ENCODE measurements at regions not wholly inside any gene's neighbourhood (a gene's known extent, or its start where the extent isn't known, plus 50 kb on each side); places are given as distances from the start of the nearest gene placed in this dataset.

- Histone ChIP-seq H3K36me3 (no peaks in the 10 kb centered on the region), H3K27ac (peak overlapping the region in 7 of 12 donors; percentile 25 to 66 (median 51)), H3K4me1 (peaks cover 0 to 33% (median 6%) of the 10 kb centered on the region in 12 donors), H3K9me3 (no peaks in the 10 kb centered on the region), H3K27me3 (no peaks in the 10 kb centered on the region), H3K4me3 (no peak overlapping the region)
- TF ChIP-seq POLR2A (IDR thresholded peaks at IDR 0.05) (no peak), CTCF (IDR thresholded peaks at IDR 0.05) (no peak)
- ATAC-seq (no peak), DNase-seq (no peak)
- WGBS, 4 donors = 82 to 92% (median 86%) methylated on average over 2 of the region's 2 CpGs
- intact Hi-C loops (cut with DNase I) = loop anchor here in 9 of 10 donors (2.0 to 10.0 kb wide), 7 partner anchors 133 to 625 kb away; no protein-coding TSS in a partner anchor
These were observed 139.0 kb upstream of the RBMS3 start for GRCh38 chr3:29141918-29142275.

- DNase-seq (no peak), ATAC-seq (no peak)
- Histone ChIP-seq H3K36me3 (no peaks in the 10 kb centered on the region), H3K9me3 (no peaks in the 10 kb centered on the region), H3K4me3 (no peak overlapping the region), H3K27ac (no peak overlapping the region), H3K4me1 (peaks cover 0 to 33% (median 6%) of the 10 kb centered on the region in 12 donors), H3K27me3 (no peaks in the 10 kb centered on the region)
- intact Hi-C loops (cut with DNase I) = loop anchor here in 9 of 10 donors (2.0 to 10.0 kb wide), 7 partner anchors 132 to 624 kb away; no protein-coding TSS in a partner anchor
- no peak for TF ChIP-seq POLR2A (IDR thresholded peaks at IDR 0.05)
- no peak for TF ChIP-seq CTCF (IDR thresholded peaks at IDR 0.05)
- 81 to 86% (median 84%) methylated on average over 3 of the region's 3 CpGs for WGBS, 4 donors
These were observed 137.7 kb upstream of the RBMS3 start for GRCh38 chr3:29143151-29143550.

GRCh38 chr3:29144361-29144760 is 136.5 kb upstream of the RBMS3 start:
- intact Hi-C loops (cut with DNase I) = loop anchor here in 9 of 10 donors (2.0 to 10.0 kb wide), 7 partner anchors 130 to 623 kb away; no protein-coding TSS in a partner anchor
- Histone ChIP-seq H3K9me3 (no peaks in the 10 kb centered on the region), H3K4me3 (no peak overlapping the region), H3K27me3 (no peaks in the 10 kb centered on the region), H3K4me1 (peaks cover 0 to 33% (median 6%) of the 10 kb centered on the region in 12 donors), H3K27ac (no peak overlapping the region), H3K36me3 (no peaks in the 10 kb centered on the region)
- DNase-seq = no peak
- TF ChIP-seq POLR2A (IDR thresholded peaks at IDR 0.05) = no peak
- no peak for TF ChIP-seq CTCF (IDR thresholded peaks at IDR 0.05)
- WGBS, 4 donors = 44 to 51% (median 48%) methylated on average over 3 of the region's 3 CpGs
- ATAC-seq = no peak

- Histone ChIP-seq H3K9me3 (no peaks in the 10 kb centered on the region), H3K4me3 (no peak overlapping the region), H3K36me3 (no peaks in the 10 kb centered on the region), H3K27me3 (no peaks in the 10 kb centered on the region), H3K4me1 (peaks cover 0 to 32% (median 6%) of the 10 kb centered on the region in 12 donors), H3K27ac (no peak overlapping the region)
- intact Hi-C loops (cut with DNase I) = loop anchor here in 9 of 10 donors (2.0 to 10.0 kb wide), 9 partner anchors 130 to 622 kb away; partner anchors contain the start of gene RBMS3 (in 1 of the 9)
- peak; percentile 66 to 81 (median 78) for ATAC-seq
- peak in 4 of 5 donors; percentile 35 to 56 (median 44) for DNase-seq
- WGBS, 4 donors = 0 to 17% (median 8%) methylated on average over 4 of the region's 4 CpGs
- TF ChIP-seq CTCF (IDR thresholded peaks at IDR 0.05) (peak in 10 of 12 donors; percentile 21 to 62 (median 50)), POLR2A (IDR thresholded peaks at IDR 0.05) (no peak)
These were observed 136.1 kb upstream of the RBMS3 start for GRCh38 chr3:29144807-29145206.

Measured in heart left ventricle (tissue), 16 donors.